ENCODE measurements at regions not wholly inside any gene's neighbourhood (a gene's known extent, or its start where the extent isn't known, plus 50 kb on each side); places are given as distances from the start of the nearest gene placed in this dataset.

DNA sequence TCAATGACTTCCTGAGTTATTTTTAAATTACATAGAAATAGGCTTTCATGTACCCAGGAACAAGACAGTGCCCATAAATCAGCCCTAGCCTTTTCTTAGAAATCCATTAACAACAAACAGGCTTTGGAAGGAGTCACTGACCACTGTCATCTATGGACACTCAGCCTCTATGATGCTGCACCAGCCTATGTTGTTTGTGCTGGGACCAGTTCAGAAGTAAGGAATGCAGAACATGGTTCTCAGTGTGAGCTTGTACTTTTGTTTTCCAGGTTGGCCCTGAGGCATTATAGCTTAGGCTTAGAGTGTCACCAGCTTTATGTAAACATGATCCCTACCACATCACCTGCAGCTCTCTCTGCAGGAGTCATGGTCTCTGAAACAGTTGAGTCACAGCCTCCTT, 335.7 kb upstream of the CDH7 start:
- TF ChIP-seq, protein P1, sequence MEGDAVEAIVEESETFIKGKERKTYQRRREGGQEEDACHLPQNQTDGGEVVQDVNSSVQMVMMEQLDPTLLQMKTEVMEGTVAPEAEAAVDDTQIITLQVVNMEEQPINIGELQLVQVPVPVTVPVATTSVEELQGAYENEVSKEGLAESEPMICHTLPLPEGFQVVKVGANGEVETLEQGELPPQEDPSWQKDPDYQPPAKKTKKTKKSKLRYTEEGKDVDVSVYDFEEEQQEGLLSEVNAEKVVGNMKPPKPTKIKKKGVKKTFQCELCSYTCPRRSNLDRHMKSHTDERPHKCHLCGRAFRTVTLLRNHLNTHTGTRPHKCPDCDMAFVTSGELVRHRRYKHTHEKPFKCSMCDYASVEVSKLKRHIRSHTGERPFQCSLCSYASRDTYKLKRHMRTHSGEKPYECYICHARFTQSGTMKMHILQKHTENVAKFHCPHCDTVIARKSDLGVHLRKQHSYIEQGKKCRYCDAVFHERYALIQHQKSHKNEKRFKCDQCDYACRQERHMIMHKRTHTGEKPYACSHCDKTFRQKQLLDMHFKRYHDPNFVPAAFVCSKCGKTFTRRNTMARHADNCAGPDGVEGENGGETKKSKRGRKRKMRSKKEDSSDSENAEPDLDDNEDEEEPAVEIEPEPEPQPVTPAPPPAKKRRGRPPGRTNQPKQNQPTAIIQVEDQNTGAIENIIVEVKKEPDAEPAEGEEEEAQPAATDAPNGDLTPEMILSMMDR (IDR thresholded peaks at IDR 0.05) = no peak
- TF ChIP-seq ZNF263 (CRISPR knock-in tag; IDR thresholded peaks at IDR 0.05; ENCODE audit: low read depth) = no peak
- no peak for TF ChIP-seq TP53 (CRISPR knock-in tag; IDR thresholded peaks at IDR 0.05)
- TF ChIP-seq EMX1 (CRISPR knock-in tag; IDR thresholded peaks at IDR 0.05) = no peak
- TF ChIP-seq SMAD4 (CRISPR knock-in tag; IDR thresholded peaks at IDR 0.05) = no peak
- TF ChIP-seq, protein P2, sequence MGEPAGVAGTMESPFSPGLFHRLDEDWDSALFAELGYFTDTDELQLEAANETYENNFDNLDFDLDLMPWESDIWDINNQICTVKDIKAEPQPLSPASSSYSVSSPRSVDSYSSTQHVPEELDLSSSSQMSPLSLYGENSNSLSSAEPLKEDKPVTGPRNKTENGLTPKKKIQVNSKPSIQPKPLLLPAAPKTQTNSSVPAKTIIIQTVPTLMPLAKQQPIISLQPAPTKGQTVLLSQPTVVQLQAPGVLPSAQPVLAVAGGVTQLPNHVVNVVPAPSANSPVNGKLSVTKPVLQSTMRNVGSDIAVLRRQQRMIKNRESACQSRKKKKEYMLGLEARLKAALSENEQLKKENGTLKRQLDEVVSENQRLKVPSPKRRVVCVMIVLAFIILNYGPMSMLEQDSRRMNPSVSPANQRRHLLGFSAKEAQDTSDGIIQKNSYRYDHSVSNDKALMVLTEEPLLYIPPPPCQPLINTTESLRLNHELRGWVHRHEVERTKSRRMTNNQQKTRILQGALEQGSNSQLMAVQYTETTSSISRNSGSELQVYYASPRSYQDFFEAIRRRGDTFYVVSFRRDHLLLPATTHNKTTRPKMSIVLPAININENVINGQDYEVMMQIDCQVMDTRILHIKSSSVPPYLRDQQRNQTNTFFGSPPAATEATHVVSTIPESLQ (CRISPR knock-in tag; IDR thresholded peaks at IDR 0.05) = no peak
